AG08396 (cell line): ENCODE measurements at regions not wholly inside any gene's neighbourhood (a gene's known extent, or its start where the extent isn't known, plus 50 kb on each side); places are given as distances from the start of the nearest gene placed in this dataset.
"Not testable (repeated sequence)": the region's sequence is repeated elsewhere in the genome, so short reads cannot be mapped to it uniquely, and the experiment has no call there.

Source experiments
- DNase-seq: peaks from one replicate; pipeline ENCODE4 v3.0.0; 2012; ENCODE audit warnings: low spot score, mixed read lengths

- DNase-seq = no peak
Measured at GRCh38 chr9:19656704-19657103, 132.1 kb downstream of the SLC24A2 start.

GRCh38 chr9:19651681-19652080 lies 137.2 kb downstream of the SLC24A2 start:
- DNase-seq = no peak

- DNase-seq = no peak
Measured at GRCh38 chr9:19650312-19650711, 138.5 kb downstream of the SLC24A2 start.

- no peak for DNase-seq
Measured at GRCh38 chr9:19649336-19650041, 139.3 kb downstream of the SLC24A2 start.

GRCh38 chr9:19648672-19649071 lies 140.2 kb downstream of the SLC24A2 start:
- no peak for DNase-seq

GRCh38 chr9:19643875-19644274 lies 145.0 kb downstream of the SLC24A2 start:
- DNase-seq = no peak

- no peak for DNase-seq
Measured at GRCh38 chr9:19642256-19642655, 146.6 kb downstream of the SLC24A2 start.

GRCh38 chr9:19641046-19641445 lies 147.8 kb downstream of the SLC24A2 start:
- no peak for DNase-seq

- no peak for DNase-seq
Measured at GRCh38 chr9:19640014-19640413, 148.8 kb downstream of the SLC24A2 start.

- no peak for DNase-seq
Measured at GRCh38 chr9:19637084-19637483, 151.8 kb downstream of the SLC24A2 start.

GRCh38 chr9:19634881-19635280 lies 154.0 kb downstream of the SLC24A2 start:
- DNase-seq = no peak

- DNase-seq = no peak
Measured at GRCh38 chr9:19631181-19631580, 157.7 kb downstream of the SLC24A2 start.

- DNase-seq = no peak
Measured at GRCh38 chr9:19630760-19631159, 158.1 kb downstream of the SLC24A2 start.

- no peak for DNase-seq
Measured at GRCh38 chr9:19629488-19629887, 159.3 kb downstream of the SLC24A2 start.

- not testable (repeated sequence) for DNase-seq
Measured at GRCh38 chr9:19625426-19625825, 163.4 kb downstream of the SLC24A2 start.

- no peak for DNase-seq
Measured at GRCh38 chr9:19624519-19624918, 164.3 kb downstream of the SLC24A2 start.

GRCh38 chr9:19623941-19624340 lies 164.9 kb downstream of the SLC24A2 start:
- DNase-seq = no peak

- DNase-seq = no peak
Measured at GRCh38 chr9:19620326-19620725, 168.5 kb downstream of the SLC24A2 start.

GRCh38 chr9:19619221-19619620 lies 169.6 kb downstream of the SLC24A2 start:
- no peak for DNase-seq

GRCh38 chr9:19618816-19619215 lies 170.0 kb downstream of the SLC24A2 start:
- no peak for DNase-seq

- no peak for DNase-seq
Measured at GRCh38 chr9:19615036-19615624, 173.7 kb downstream of the SLC24A2 start.

GRCh38 chr9:19614294-19614693 lies 174.5 kb downstream of the SLC24A2 start:
- DNase-seq = no peak

GRCh38 chr9:19600538-19600937 lies 188.3 kb downstream of the SLC24A2 start:
- DNase-seq = no peak

- no peak for DNase-seq
Measured at GRCh38 chr9:19598722-19599121, 189.9 kb downstream of the ACER2 start.
